Adrenal gland (tissue), 5 donors: ENCODE measurements at regions not wholly inside any gene's neighbourhood (a gene's known extent, or its start where the extent isn't known, plus 50 kb on each side); places are given as distances from the start of the nearest gene placed in this dataset.

Experiments used
- POLR2A ChIP-seq, 2 donors: fragments of 450-650 bp; IDR thresholded peaks; one replicate each; pipeline ENCODE4 v1.6.1; 2017; ENCODE audit warnings: antibody characterized with exemption in 2 of 2, mild to moderate bottlenecking in 2 of 2, moderate library complexity in 1 of 2
- TF ChIP-seq, protein P1 (sequence below), 6 experiments: fragments of 450-650 bp in 4 of 6; fragments of 200-600 bp in 2 of 6; sonication (generic) in 1 of 6; IDR thresholded peaks; 1 replicate in 5 of 6; 2 replicates in 1 of 6; pipeline versions ENCODE4 v1.5.1 to v1.8.0; 2016 to 2021; ENCODE audit warnings: antibody characterized with exemption in 6 of 6, mild to moderate bottlenecking in 2 of 6, moderate library complexity in 1 of 6
- donor health status: DM: no; HTN: no; CAD: no.

DNA sequence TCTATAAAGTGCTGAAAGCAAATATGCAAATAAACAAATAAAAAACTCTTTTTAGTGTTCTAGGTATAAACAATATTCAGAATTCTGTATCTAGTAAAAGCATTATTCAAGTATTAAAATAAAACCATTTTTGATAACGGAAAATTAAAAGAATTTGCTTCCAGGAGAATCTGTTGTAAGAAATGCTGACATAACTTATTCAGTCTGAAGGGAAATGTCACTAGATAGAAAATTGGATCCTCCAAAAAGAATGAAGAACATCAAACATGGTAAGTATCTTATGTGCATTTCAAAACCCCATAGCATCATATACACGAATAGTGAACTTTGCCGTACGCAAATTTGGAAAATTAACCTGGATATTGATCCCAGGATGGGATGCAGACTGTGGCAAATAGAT is 506.7 kb downstream of the GLRX3 start:
- TF ChIP-seq, protein P1, sequence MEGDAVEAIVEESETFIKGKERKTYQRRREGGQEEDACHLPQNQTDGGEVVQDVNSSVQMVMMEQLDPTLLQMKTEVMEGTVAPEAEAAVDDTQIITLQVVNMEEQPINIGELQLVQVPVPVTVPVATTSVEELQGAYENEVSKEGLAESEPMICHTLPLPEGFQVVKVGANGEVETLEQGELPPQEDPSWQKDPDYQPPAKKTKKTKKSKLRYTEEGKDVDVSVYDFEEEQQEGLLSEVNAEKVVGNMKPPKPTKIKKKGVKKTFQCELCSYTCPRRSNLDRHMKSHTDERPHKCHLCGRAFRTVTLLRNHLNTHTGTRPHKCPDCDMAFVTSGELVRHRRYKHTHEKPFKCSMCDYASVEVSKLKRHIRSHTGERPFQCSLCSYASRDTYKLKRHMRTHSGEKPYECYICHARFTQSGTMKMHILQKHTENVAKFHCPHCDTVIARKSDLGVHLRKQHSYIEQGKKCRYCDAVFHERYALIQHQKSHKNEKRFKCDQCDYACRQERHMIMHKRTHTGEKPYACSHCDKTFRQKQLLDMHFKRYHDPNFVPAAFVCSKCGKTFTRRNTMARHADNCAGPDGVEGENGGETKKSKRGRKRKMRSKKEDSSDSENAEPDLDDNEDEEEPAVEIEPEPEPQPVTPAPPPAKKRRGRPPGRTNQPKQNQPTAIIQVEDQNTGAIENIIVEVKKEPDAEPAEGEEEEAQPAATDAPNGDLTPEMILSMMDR (IDR thresholded peaks at IDR 0.05): no peak
- no peak for TF ChIP-seq POLR2A (IDR thresholded peaks at IDR 0.05)
